ENCODE measurements at regions not wholly inside any gene's neighbourhood (a gene's known extent, or its start where the extent isn't known, plus 50 kb on each side); places are given as distances from the start of the nearest gene placed in this dataset.

DNA sequence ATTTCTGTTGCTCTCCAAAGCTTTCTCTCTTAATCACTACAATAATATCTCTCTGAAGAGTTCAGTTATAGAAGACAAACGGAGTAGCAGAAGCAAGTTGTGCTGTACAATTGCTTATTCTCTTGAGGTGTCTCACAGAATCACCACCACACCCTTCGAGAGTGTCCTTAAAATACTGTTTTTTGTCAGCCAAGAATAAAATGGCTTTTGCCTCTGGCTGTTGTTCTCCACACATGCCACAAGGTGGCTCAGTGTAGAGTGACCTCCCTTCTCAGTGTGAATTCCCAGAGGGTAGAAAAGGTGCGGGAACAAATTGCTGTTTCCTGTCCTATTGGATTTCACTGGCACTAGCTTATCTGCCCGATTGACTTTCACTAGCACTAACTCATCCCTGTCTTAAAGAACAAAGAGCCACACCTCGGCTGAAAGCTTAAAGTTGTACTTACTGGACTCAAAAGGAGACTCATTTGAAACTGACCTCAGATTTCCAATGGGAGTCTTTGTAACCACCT is 134.2 kb upstream of the SATB1 start:
- TF ChIP-seq, protein P1, sequence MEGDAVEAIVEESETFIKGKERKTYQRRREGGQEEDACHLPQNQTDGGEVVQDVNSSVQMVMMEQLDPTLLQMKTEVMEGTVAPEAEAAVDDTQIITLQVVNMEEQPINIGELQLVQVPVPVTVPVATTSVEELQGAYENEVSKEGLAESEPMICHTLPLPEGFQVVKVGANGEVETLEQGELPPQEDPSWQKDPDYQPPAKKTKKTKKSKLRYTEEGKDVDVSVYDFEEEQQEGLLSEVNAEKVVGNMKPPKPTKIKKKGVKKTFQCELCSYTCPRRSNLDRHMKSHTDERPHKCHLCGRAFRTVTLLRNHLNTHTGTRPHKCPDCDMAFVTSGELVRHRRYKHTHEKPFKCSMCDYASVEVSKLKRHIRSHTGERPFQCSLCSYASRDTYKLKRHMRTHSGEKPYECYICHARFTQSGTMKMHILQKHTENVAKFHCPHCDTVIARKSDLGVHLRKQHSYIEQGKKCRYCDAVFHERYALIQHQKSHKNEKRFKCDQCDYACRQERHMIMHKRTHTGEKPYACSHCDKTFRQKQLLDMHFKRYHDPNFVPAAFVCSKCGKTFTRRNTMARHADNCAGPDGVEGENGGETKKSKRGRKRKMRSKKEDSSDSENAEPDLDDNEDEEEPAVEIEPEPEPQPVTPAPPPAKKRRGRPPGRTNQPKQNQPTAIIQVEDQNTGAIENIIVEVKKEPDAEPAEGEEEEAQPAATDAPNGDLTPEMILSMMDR (IDR thresholded peaks at IDR 0.05): peak; percentile 16 to 67
- TF ChIP-seq POLR2A (IDR thresholded peaks at IDR 0.05): no peak
- TF ChIP-seq POLR2AphosphoS5 (IDR thresholded peaks at IDR 0.05): no peak
- TF ChIP-seq EP300 (IDR thresholded peaks at IDR 0.05): no peak

Measured in suprapubic skin (tissue), 4 donors.